ENCODE measurements at regions not wholly inside any gene's neighbourhood (a gene's known extent, or its start where the extent isn't known, plus 50 kb on each side); places are given as distances from the start of the nearest gene placed in this dataset.

GRCh38 chr2:121075641-121076497, 209.1 kb downstream of the TFCP2L1 start:
- Mint-ChIP-seq H3K4me3 (no peak overlapping the region), H3K36me3 (no peaks in the 10 kb centered on the region), H3K27me3 (peaks cover 18% of the 10 kb centered on the region), H3K9me3 (no peaks in the 10 kb centered on the region), H3K4me1 (no peaks in the 10 kb centered on the region), H3K27ac (no peak overlapping the region)

- Mint-ChIP-seq H3K9me3 (no peaks in the 10 kb centered on the region), H3K27me3 (peaks cover 18% of the 10 kb centered on the region), H3K4me3 (no peak overlapping the region), H3K27ac (no peak overlapping the region), H3K36me3 (no peaks in the 10 kb centered on the region), H3K4me1 (no peaks in the 10 kb centered on the region)
Observed at GRCh38 chr2:121076498-121076820, 208.5 kb downstream of the TFCP2L1 start.

GRCh38 chr2:121076885-121077549, 208.0 kb downstream of the TFCP2L1 start:
- Mint-ChIP-seq H3K27ac (no peak overlapping the region), H3K9me3 (no peaks in the 10 kb centered on the region), H3K27me3 (peaks cover 18% of the 10 kb centered on the region), H3K36me3 (no peaks in the 10 kb centered on the region), H3K4me1 (no peaks in the 10 kb centered on the region), H3K4me3 (no peak overlapping the region)

- Mint-ChIP-seq H3K27ac (no peak overlapping the region), H3K4me3 (no peak overlapping the region), H3K36me3 (no peaks in the 10 kb centered on the region), H3K4me1 (no peaks in the 10 kb centered on the region), H3K27me3 (peaks cover 18% of the 10 kb centered on the region), H3K9me3 (no peaks in the 10 kb centered on the region)
Observed at GRCh38 chr2:121078899-121079298, 206.1 kb downstream of the TFCP2L1 start.

GRCh38 chr2:121080013-121080772, 204.8 kb downstream of the TFCP2L1 start:
- Mint-ChIP-seq H3K4me3 (no peak overlapping the region), H3K4me1 (no peaks in the 10 kb centered on the region), H3K27ac (no peak overlapping the region), H3K27me3 (peaks cover 15% of the 10 kb centered on the region), H3K9me3 (no peaks in the 10 kb centered on the region), H3K36me3 (no peaks in the 10 kb centered on the region)

GRCh38 chr2:121081701-121082100, 203.3 kb downstream of the TFCP2L1 start:
- no peak overlapping the region for H3K27ac Mint-ChIP-seq
- H3K9me3 Mint-ChIP-seq: no peaks in the 10 kb centered on the region
- no peaks in the 10 kb centered on the region for H3K4me1 Mint-ChIP-seq
- peaks cover 7% of the 10 kb centered on the region for H3K27me3 Mint-ChIP-seq
- H3K36me3 Mint-ChIP-seq: no peaks in the 10 kb centered on the region
- H3K4me3 Mint-ChIP-seq: no peak overlapping the region

- Mint-ChIP-seq H3K4me3 (no peak overlapping the region), H3K27me3 (peaks cover 4% of the 10 kb centered on the region), H3K27ac (no peak overlapping the region), H3K36me3 (no peaks in the 10 kb centered on the region), H3K4me1 (no peaks in the 10 kb centered on the region), H3K9me3 (no peaks in the 10 kb centered on the region)
Observed at GRCh38 chr2:121082191-121082590, 202.8 kb downstream of the TFCP2L1 start.

- no peak overlapping the region for H3K4me3 Mint-ChIP-seq
- H3K4me1 Mint-ChIP-seq: no peaks in the 10 kb centered on the region
- H3K27me3 Mint-ChIP-seq: peaks cover 4% of the 10 kb centered on the region
- no peak overlapping the region for H3K27ac Mint-ChIP-seq
- no peaks in the 10 kb centered on the region for H3K36me3 Mint-ChIP-seq
- no peaks in the 10 kb centered on the region for H3K9me3 Mint-ChIP-seq
Observed at GRCh38 chr2:121084130-121084680, 200.8 kb downstream of the TFCP2L1 start.

- no peaks in the 10 kb centered on the region for H3K4me1 Mint-ChIP-seq
- H3K27me3 Mint-ChIP-seq: peaks cover 2% of the 10 kb centered on the region
Observed at GRCh38 chr2:121085801-121086200, 199.2 kb downstream of the TFCP2L1 start.

GRCh38 chr2:121086450-121086849, 198.6 kb downstream of the TFCP2L1 start:
- Mint-ChIP-seq H3K9me3 (peaks cover 5% of the 10 kb centered on the region), H3K27ac (no peak overlapping the region), H3K4me1 (no peaks in the 10 kb centered on the region), H3K36me3 (no peaks in the 10 kb centered on the region), H3K27me3 (peaks cover 2% of the 10 kb centered on the region), H3K4me3 (no peak overlapping the region)

More at GRCh38 chr2:121085801-121086200, 199.2 kb downstream of the TFCP2L1 start:
- Mint-ChIP-seq H3K4me3 (no peak overlapping the region), H3K27ac (no peak overlapping the region), H3K9me3 (no peaks in the 10 kb centered on the region), H3K36me3 (no peaks in the 10 kb centered on the region)

- Mint-ChIP-seq H3K4me3 (no peak overlapping the region), H3K36me3 (no peaks in the 10 kb centered on the region), H3K4me1 (no peaks in the 10 kb centered on the region), H3K27ac (no peak overlapping the region), H3K27me3 (peaks cover 2% of the 10 kb centered on the region), H3K9me3 (peaks cover 5% of the 10 kb centered on the region)
Observed at GRCh38 chr2:121087117-121087516, 197.9 kb downstream of the TFCP2L1 start.

- H3K27ac Mint-ChIP-seq: no peak overlapping the region
Observed at GRCh38 chr2:121088251-121089165, 196.5 kb downstream of the TFCP2L1 start.

GRCh38 chr2:121089166-121089510, 195.9 kb downstream of the TFCP2L1 start:
- H3K9me3 Mint-ChIP-seq: peaks cover 5% of the 10 kb centered on the region
- H3K4me1 Mint-ChIP-seq: no peaks in the 10 kb centered on the region
- H3K36me3 Mint-ChIP-seq: no peaks in the 10 kb centered on the region
- no peak overlapping the region for H3K4me3 Mint-ChIP-seq
- H3K27ac Mint-ChIP-seq: no peak overlapping the region
- H3K27me3 Mint-ChIP-seq: peaks cover 2% of the 10 kb centered on the region

More at GRCh38 chr2:121088251-121089165, 196.5 kb downstream of the TFCP2L1 start:
- H3K27me3 Mint-ChIP-seq: peaks cover 2% of the 10 kb centered on the region
- H3K9me3 Mint-ChIP-seq: peaks cover 5% of the 10 kb centered on the region
- no peaks in the 10 kb centered on the region for H3K36me3 Mint-ChIP-seq
- no peaks in the 10 kb centered on the region for H3K4me1 Mint-ChIP-seq
- no peak overlapping the region for H3K4me3 Mint-ChIP-seq

GRCh38 chr2:121090088-121090715, 194.8 kb downstream of the TFCP2L1 start:
- Mint-ChIP-seq H3K27me3 (peaks cover 4% of the 10 kb centered on the region), H3K27ac (no peak overlapping the region), H3K4me1 (no peaks in the 10 kb centered on the region), H3K9me3 (peaks cover 5% of the 10 kb centered on the region), H3K4me3 (no peak overlapping the region), H3K36me3 (no peaks in the 10 kb centered on the region)
